Loucy (cell line): ENCODE measurements at regions not wholly inside any gene's neighbourhood (a gene's known extent, or its start where the extent isn't known, plus 50 kb on each side); places are given as distances from the start of the nearest gene placed in this dataset.

Experiments
- H2AFZ ChIP-seq: fragments of 200-600 bp; sonication (generic); 2 replicates; pipeline ENCODE4 v1.6.0; 2016; ENCODE audit warnings: antibody characterized with exemption, mild to moderate bottlenecking, low read length, moderate library complexity
- H3F3A ChIP-seq: fragments of 200-600 bp; 2 replicates; pipeline ENCODE4 v1.6.0; 2016; ENCODE audit warnings: antibody characterized with exemption, low read depth, mild to moderate bottlenecking
- H3K27me3 ChIP-seq: fragments of 200-600 bp; sonication (generic); 2 replicates; pipeline ENCODE4 v1.6.1; 2014; ENCODE audit warnings: low read length, mild to moderate bottlenecking; ENCODE audit not compliant: insufficient read depth, poor library complexity, severe bottlenecking
- H3K36me3 ChIP-seq: fragments of 200-600 bp; sonication (generic); 2 replicates; pipeline ENCODE4 v1.6.1; 2016; ENCODE audit warnings: low read length; ENCODE audit not compliant: insufficient read depth
- H3K4me1 ChIP-seq: fragments of 200-600 bp; sonication (generic); 2 replicates; pipeline ENCODE4 v1.5.1; 2014; ENCODE audit warnings: low read length, mild to moderate bottlenecking; ENCODE audit not compliant: insufficient read depth, poor library complexity, severe bottlenecking
- H3K4me2 ChIP-seq: fragments of 200-600 bp; sonication (generic); 2 replicates; pipeline ENCODE4 v1.6.0; 2014; ENCODE audit warnings: antibody characterized with exemption, low read length, low read depth, mild to moderate bottlenecking; ENCODE audit not compliant: poor library complexity, severe bottlenecking
- H3K4me3 ChIP-seq: fragments of 200-600 bp; sonication (generic); 2 replicates; pipeline ENCODE4 v1.5.1; 2014; ENCODE audit warnings: low read length, mild to moderate bottlenecking, mixed read lengths; ENCODE audit not compliant: poor library complexity, severe bottlenecking
- H3K79me2 ChIP-seq: fragments of 200-600 bp; sonication (generic); 2 replicates; pipeline ENCODE4 v1.6.1; 2014; ENCODE audit warnings: low read length; ENCODE audit not compliant: insufficient read depth
- H3K9ac ChIP-seq: fragments of 200-600 bp; sonication (generic); 2 replicates; pipeline ENCODE4 v1.6.0; 2014; ENCODE audit warnings: mild to moderate bottlenecking, low read depth, low read length, moderate library complexity; ENCODE audit not compliant: poor library complexity, severe bottlenecking
- H3K9me2 ChIP-seq: fragments of 200-600 bp; sonication (generic); replicated peaks from 2 replicates; pipeline ENCODE4 v1.6.1; 2016; ENCODE audit warnings: low read depth, low read length, mixed read lengths
- H3K9me3 ChIP-seq: fragments of 200-600 bp; sonication (generic); 2 replicates; pipeline ENCODE4 v1.6.1; 2014; ENCODE audit warnings: mild to moderate bottlenecking, antibody characterized with exemption, low read length, low read depth; ENCODE audit not compliant: insufficient read depth
- H4K20me1 ChIP-seq: fragments of 200-600 bp; sonication (generic); 2 replicates; pipeline ENCODE4 v1.6.0; 2014; ENCODE audit warnings: antibody characterized with exemption, low read length, mild to moderate bottlenecking; ENCODE audit not compliant: insufficient read depth, poor library complexity, severe bottlenecking
- CTCF ChIP-seq: fragments of 200-600 bp; sonication (generic); conservative IDR thresholded peaks from 2 replicates; pipeline ENCODE4 v1.5.1; 2014; ENCODE audit warnings: mild to moderate bottlenecking, antibody characterized with exemption, low read length
- EZH2phosphoT487 ChIP-seq: fragments of 200-600 bp; IDR thresholded peaks from 2 replicates; pipeline ENCODE4 v1.6.1; 2018; ENCODE audit warnings: antibody characterized with exemption, mild to moderate bottlenecking, moderate library complexity, borderline replicate concordance

GRCh38 chr2:189285962-189286645 lies 106.5 kb upstream of the COL5A2 start:
- no peaks in the 10 kb centered on the region for H3F3A ChIP-seq
- H3K4me2 ChIP-seq: no peak overlapping the region
- no peak overlapping the region for H3K4me3 ChIP-seq
- H3K36me3 ChIP-seq: no peaks in the 10 kb centered on the region
- TF ChIP-seq EZH2phosphoT487 (no peak), CTCF (no peak)
- H4K20me1 ChIP-seq: no peaks in the 10 kb centered on the region
- H3K27me3 ChIP-seq: no peaks in the 10 kb centered on the region
- H3K9me2 ChIP-seq: no peaks in the 10 kb centered on the region
- H3K4me1 ChIP-seq: no peaks in the 10 kb centered on the region
- peaks cover 6% of the 10 kb centered on the region for H3K9me3 ChIP-seq
- H3K79me2 ChIP-seq: no peaks in the 10 kb centered on the region
- H3K9ac ChIP-seq: no peak overlapping the region
- H2AFZ ChIP-seq: 0 out of 2 replicates have a peak overlapping the region, but pooled peaks have one; percentile 51

- Histone ChIP-seq H3F3A (no peaks in the 10 kb centered on the region), H3K9me2 (no peaks in the 10 kb centered on the region), H3K4me1 (no peaks in the 10 kb centered on the region), H3K36me3 (no peaks in the 10 kb centered on the region), H3K27me3 (no peaks in the 10 kb centered on the region), H3K9me3 (peaks cover 6% of the 10 kb centered on the region), H3K9ac (no peak overlapping the region), H3K4me2 (no peak overlapping the region), H3K79me2 (no peaks in the 10 kb centered on the region), H3K4me3 (no peak overlapping the region), H2AFZ (no peak overlapping the region; the same call in 1 of the 2 replicates), H4K20me1 (no peaks in the 10 kb centered on the region)
- no peak for TF ChIP-seq EZH2phosphoT487
- TF ChIP-seq CTCF: no peak
These were observed 107.8 kb upstream of the COL5A2 start for GRCh38 chr2:189287363-189287762.

- Histone ChIP-seq H3K4me3 (no peak overlapping the region), H3K4me1 (no peaks in the 10 kb centered on the region), H3F3A (no peaks in the 10 kb centered on the region), H3K36me3 (no peaks in the 10 kb centered on the region), H3K27me3 (no peaks in the 10 kb centered on the region), H3K9me2 (no peaks in the 10 kb centered on the region), H3K4me2 (no peak overlapping the region), H3K9me3 (peaks cover 6% of the 10 kb centered on the region), H2AFZ (peak overlapping the region; percentile 60; the same call in 1 of the 2 replicates), H3K79me2 (no peaks in the 10 kb centered on the region), H4K20me1 (no peaks in the 10 kb centered on the region), H3K9ac (no peak overlapping the region)
- peak; percentile 79 for TF ChIP-seq CTCF
- TF ChIP-seq EZH2phosphoT487: no peak
These were observed 108.5 kb upstream of the COL5A2 start for GRCh38 chr2:189287982-189288521.
